Stimulated activated CD4-positive, alpha-beta T cell treated with anti-CD3 and anti-CD28 coated beads, Interleukin-2, amount 100 ng/mL, for 24 hours (primary cell): ENCODE measurements at regions not wholly inside any gene's neighbourhood (a gene's known extent, or its start where the extent isn't known, plus 50 kb on each side); places are given as distances from the start of the nearest gene placed in this dataset.
A peak's percentile ranks its signal among the peaks of the same experiment; 100 is the strongest.
"Not testable (repeated sequence)": the region's sequence is repeated elsewhere in the genome, so short reads cannot be mapped to it uniquely, and the experiment has no call there.

Experiments
- DNase-seq, 2 donors: peaks; one replicate each; pipeline ENCODE4 v3.0.0-alpha.2; 2020

DNA sequence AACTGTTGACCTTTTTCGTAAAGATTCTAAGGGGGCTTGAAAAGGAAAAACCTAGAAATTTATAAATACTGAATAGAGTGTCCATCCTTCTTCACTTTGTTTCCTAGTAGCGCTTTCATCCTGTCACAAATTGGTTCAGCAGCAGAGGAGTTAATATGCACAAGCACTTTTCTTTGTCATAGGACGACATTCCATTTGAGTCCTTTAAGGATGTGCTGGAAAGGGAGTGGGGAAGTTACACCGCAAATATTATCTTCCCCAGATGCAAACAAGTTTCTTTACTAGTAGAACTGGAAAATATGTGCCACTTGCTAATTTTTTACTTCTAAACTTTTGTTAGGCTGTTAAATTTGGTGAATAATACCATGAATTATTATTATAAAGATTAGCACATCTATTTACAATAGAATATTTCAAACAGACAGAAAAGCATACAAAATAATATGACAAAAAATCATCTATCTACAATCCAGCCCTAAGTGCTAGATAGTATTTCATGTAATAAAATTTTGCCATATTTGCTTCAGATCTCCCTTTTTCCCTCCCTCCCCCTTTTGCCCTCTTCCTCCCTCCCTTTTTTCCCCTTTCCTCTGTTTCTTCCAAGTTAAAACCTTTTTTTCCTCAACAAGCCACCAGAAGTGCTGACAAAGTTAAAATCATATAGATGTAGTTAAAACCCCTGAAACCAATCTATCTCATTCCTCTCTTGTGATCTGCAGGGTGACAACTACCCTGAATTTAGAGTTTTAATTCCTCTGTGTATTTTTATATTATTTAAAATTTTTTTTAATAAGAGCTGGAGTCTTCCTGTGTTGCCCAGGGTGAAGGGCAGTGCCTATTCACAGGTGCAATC lies 50.5 kb upstream of the MAP4K3 start:
- no peak for DNase-seq

DNA sequence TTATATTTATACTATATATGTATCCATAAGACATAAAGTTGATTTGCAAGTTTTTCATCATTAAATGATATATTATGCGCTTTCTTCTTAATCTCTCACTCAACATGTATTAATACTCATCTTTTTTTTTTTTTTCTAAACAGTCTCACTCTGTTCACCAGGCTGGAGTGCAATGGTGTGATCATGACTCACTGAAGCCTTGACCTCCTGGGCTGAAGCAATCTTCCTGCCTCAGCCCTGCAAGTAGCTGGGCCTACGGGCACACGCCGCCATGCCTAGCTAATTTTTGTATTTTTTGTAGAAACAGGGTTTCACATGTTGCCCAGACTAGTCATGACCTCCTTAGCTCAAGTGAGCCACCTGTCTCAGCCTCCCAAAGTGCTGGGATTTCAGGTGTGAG lies 51.4 kb upstream of the MAP4K3 start:
- no peak for DNase-seq

GRCh38 chr2:39490586-39490985 lies 53.5 kb upstream of the MAP4K3 start:
- no peak for DNase-seq

DNA sequence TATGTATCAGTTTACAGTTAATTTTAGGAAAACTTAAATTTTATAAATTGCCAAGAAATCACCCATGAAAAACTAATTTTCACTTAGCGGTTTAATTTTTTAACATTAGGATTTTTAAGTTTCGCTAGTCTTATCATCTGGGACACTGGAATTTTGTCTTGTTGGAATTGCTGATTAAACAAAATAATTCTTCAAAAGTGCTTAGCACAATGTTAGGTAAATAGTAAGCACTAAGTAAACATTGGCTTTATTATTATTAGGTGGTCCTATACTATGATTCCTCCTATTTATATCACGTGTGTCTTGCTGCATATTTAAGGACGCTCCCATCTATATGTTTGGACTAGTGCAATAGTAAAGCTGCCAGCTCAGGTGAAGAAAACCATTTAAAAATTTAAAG lies 54.6 kb upstream of the MAP4K3 start:
- DNase-seq, result no peak

DNA sequence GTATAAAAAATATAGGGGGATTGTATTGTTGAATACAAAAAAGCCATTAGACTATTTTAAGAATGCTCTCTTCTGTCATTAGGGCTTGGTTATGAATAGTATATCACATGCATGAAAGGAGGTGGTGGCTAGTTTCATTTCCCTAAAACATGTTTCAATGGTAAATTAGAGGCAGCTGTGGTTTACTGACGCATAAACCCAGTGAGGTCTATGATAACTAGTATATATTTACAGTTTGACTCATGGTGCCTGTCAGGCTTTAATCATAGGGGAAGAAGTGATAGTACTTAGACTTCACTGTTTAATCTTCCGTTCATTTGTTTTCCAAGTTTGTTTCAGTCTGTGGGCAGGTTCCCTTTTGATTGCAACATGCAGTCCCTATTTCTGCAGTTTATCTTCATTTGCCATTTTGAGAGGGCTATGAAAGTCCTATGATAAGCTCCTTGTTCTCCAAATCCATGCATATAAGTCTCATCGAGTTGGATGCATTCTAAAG lies 55.1 kb upstream of the MAP4K3 start:
- peak; percentile 13 to 28 for DNase-seq

GRCh38 chr2:39492716-39493115 lies 55.6 kb upstream of the MAP4K3 start:
- no peak for DNase-seq

- DNase-seq, result peak in 1 of 2 donors; percentile 35
Measured at GRCh38 chr2:39494784-39495251, 57.7 kb upstream of the MAP4K3 start.

DNA sequence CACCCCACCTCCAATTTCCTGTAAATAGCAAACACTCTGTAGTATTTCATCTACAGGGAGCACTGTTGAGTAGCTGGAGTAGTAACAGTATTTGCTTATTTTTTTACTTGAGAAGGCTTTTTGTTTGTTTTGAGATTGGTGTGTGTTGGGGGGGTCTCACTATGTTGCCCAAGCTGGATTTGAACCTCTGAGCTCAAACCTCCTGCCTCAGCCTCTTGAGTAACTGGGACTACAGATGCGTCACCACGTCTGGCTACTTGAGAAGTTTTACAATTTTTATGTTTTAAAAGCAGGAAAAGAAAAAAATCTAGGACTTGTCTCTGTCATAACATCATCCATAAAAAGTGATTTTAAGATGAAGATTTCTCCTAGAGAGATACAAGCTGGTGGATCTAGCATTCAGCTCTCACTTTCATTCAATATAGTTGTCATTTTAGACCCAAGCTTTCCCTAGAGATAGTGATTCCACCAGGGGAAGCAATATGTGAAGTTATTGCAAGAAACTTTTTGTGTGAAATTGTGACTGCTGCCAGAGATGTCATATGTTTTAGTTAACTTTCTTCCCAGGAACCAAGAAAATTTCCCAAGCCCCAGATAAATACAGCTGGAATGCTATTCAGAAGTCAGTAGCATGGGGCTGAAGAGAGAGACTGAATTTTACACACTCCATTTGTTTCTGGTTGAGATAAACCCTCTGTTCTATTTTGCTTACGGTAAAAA lies 60.2 kb upstream of the MAP4K3 start:
- no peak for DNase-seq

GRCh38 chr2:39498176-39498575 lies 61.1 kb upstream of the MAP4K3 start:
- not testable (repeated sequence) for DNase-seq

DNA sequence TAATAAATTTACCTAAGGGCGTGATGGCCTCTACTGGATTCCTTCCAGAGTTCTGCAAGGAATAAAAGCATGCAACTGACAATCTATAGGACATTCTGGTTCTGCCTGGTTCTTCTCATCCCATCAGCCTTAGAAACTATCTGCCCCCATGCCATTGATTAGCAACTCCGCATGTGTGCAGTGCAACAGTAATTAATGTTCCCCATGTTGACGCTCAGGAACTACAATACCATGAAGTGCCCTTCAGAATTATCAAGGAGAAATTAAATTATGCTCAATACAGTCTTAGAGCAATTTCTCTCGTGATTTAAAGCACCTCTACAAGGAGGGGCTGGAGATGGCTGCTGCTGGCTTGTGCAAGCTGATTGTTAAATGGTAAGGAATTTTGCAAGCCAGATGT lies 61.7 kb upstream of the MAP4K3 start:
- DNase-seq, result no peak

- DNase-seq, result no peak
Measured at GRCh38 chr2:39499336-39499735, 62.3 kb upstream of the MAP4K3 start.

DNA sequence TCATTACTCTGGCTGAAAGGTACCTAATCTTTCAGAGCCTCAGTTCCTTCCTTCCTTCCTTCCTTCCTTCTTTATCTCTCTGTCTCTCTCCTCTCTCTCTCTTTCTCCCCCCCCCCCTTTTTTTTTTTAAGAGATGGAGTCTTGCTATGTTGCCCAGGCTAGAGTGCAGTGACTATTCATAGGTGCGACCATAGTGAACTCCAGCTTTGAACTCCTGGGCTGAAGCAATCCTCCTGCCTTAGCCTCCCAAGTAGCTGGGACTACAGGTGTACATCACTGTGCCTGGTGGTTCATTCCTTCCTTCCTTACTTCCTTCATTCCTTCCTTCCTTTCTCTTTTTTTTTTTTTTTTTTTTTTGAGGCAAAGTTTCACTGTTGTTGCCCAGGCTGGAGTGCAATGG lies 64.3 kb upstream of the MAP4K3 start:
- DNase-seq, result no peak

GRCh38 chr2:39503277-39503676 lies 66.2 kb upstream of the MAP4K3 start:
- DNase-seq, result no peak

- no peak for DNase-seq
Measured at GRCh38 chr2:39504790-39505335, 67.8 kb upstream of the MAP4K3 start.

DNA sequence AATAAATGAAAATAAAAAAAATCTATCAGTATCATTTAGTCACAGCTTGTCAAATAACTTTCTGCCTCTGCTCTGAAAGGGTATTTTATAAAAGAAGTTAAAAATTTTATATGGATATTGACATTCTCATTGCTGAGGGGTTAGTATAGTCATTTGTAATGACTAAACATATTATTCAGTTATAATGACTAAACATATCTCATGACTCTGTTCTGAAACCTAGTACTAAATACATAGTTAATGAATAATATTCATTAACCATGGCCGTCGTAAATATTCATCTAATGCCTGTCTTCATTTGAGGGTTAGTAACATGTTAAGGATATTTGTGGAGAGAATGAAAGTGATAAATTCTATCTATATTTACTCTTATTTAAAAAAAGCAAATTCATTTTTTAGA lies 69.1 kb upstream of the MAP4K3 start:
- DNase-seq, result no peak

- DNase-seq, result no peak
Measured at GRCh38 chr2:39508198-39508597, 71.1 kb upstream of the MAP4K3 start.

- DNase-seq, result no peak
Measured at GRCh38 chr2:39510140-39510539, 73.1 kb upstream of the MAP4K3 start.

DNA sequence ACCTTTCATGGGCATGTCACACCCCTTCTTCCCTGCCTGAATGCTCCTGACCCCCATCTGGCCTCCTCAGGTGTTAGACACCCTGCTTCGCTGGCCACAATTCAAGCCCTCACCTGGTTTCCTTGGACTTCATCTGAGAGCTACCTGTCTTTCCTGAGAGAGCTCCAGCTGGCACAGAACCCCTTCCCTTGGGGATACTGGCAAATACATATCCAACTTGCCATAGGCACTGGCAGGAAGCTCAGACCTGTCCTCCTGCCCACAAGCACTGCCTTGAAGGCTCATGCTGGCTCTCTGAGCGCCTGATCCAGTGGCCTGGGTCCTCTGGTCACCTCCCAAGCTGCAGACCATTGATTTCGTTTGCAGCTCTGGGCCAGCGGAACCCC lies 74.1 kb upstream of the MAP4K3 start:
- no peak for DNase-seq

GRCh38 chr2:39511605-39512433 lies 74.7 kb upstream of the MAP4K3 start:
- DNase-seq, result no peak

GRCh38 chr2:39512434-39512935 lies 75.4 kb upstream of the MAP4K3 start:
- DNase-seq, result peak in 1 of 2 donors; percentile 31

GRCh38 chr2:39512941-39513340 lies 75.9 kb upstream of the MAP4K3 start:
- no peak for DNase-seq

- peak; percentile 73 to 83 for DNase-seq
Measured at GRCh38 chr2:39513641-39514094, 76.6 kb upstream of the MAP4K3 start.

DNA sequence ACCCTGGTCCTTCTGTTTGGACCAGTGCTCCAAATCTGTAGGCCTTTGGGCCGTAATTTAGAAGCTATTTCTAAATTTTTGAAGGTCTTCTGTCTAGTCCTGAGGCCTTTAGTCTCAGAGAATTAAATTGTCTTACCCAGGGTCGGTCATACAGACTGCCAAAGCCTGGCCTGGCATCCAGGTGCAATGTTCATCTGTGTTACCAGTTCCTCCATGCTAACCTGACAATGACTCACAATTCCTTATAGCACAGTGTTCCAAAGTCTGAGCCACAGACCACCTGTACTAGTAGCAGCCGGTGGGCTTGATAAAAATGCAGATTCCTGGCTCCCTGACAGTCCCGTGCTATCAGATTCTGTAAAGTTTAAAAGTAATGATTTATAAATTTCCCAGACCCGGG lies 77.7 kb upstream of the MAP4K3 start:
- DNase-seq, result no peak
